B cell (primary cell): ENCODE measurements at regions not wholly inside any gene's neighbourhood (a gene's known extent, or its start where the extent isn't known, plus 50 kb on each side); places are given as distances from the start of the nearest gene placed in this dataset.

Source experiments
- EZH2 ChIP-seq: IDR thresholded peaks from 2 replicates; pipeline ENCODE4 v1.6.1; 2012; ENCODE audit warnings: borderline replicate concordance, low read depth, mild to moderate bottlenecking, moderate library complexity, low read length; ENCODE audit not compliant: insufficient read depth, poor library complexity, severe bottlenecking
- TF ChIP-seq, protein P1 (sequence below): fragments of 200-600 bp; IDR thresholded peaks from one replicate; pipeline ENCODE4 v1.8.0; 2022; ENCODE audit warnings: antibody characterized with exemption, mild to moderate bottlenecking

DNA sequence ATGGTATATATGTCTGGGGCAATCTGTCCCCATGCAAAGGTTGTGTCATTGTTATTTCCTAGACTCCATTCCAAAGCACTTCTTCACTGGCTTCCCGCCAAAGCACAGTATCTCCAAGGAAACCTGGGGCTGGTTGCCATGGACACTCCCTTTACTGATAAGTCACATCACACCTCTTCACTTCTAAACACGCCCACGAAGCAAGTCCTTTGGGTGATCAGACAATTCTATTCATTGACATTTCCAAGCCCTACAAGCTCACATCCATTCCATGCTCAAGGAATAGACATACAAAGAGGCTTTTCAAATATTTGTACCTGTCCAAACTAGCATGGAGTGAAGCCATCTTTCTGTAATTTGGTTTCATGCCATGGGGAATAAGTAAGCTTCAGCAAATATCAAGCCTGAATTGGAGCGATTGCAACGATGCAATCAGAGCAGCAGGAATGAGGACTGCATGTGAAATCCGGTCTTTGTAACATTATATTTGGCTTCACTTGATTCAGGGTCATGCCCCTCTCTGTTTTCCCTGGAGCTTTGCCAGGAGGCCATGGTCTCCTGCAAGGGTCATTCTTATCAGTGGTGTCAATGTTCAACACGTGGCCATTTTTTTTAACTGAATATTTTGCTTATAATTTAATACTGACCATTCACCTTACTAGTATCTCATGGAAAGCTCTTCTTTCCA, 201.6 kb upstream of the TMC3 start:
- TF ChIP-seq, protein P1, sequence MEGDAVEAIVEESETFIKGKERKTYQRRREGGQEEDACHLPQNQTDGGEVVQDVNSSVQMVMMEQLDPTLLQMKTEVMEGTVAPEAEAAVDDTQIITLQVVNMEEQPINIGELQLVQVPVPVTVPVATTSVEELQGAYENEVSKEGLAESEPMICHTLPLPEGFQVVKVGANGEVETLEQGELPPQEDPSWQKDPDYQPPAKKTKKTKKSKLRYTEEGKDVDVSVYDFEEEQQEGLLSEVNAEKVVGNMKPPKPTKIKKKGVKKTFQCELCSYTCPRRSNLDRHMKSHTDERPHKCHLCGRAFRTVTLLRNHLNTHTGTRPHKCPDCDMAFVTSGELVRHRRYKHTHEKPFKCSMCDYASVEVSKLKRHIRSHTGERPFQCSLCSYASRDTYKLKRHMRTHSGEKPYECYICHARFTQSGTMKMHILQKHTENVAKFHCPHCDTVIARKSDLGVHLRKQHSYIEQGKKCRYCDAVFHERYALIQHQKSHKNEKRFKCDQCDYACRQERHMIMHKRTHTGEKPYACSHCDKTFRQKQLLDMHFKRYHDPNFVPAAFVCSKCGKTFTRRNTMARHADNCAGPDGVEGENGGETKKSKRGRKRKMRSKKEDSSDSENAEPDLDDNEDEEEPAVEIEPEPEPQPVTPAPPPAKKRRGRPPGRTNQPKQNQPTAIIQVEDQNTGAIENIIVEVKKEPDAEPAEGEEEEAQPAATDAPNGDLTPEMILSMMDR, result no peak
- TF ChIP-seq EZH2, result no peak
